ENCODE measurements at regions not wholly inside any gene's neighbourhood (a gene's known extent, or its start where the extent isn't known, plus 50 kb on each side); places are given as distances from the start of the nearest gene placed in this dataset.

DNA sequence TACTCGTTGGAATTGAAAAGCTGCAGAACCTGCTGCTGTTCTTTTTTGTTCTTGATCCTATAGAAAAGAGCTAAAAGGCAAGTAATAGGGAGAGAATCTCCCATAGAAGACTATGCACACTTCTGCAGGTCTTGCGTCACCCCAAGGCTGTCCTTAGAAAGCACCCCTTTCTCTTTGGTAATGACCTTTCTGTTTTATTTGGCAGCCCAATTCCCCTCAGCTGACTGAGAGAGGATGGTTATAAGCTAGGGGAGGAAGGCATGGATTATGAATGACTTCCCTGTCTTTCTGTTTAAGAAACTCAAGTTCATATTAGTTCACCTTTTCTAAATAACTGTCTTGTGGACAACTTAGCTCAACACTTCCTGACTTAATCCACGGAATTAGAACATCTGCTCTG is 122.9 kb downstream of the TXNL1 start:
- H2AFZ ChIP-seq (ENCODE audit: low read depth, low read length), result no peak overlapping the region
- H4K20me1 ChIP-seq (ENCODE audit: insufficient read depth, low read length), result no peaks in the 10 kb centered on the region
- no peak overlapping the region for H3K4me2 ChIP-seq (ENCODE audit: insufficient read depth, low read length)
- no peak overlapping the region for H3K9ac ChIP-seq (ENCODE audit: low read depth, low read length)
- no peaks in the 10 kb centered on the region for H3K9me3 ChIP-seq (ENCODE audit: insufficient read depth, low read length, severe bottlenecking)
- DNase-seq (no peak), ATAC-seq (ENCODE audit: insufficient read depth, low read depth) (no peak)
- H3K36me3 ChIP-seq (ENCODE audit: insufficient read depth, low read length), result no peaks in the 10 kb centered on the region
- no peaks in the 10 kb centered on the region for H3K4me1 ChIP-seq (ENCODE audit: insufficient read depth, low read length)
- H3K4me3 ChIP-seq (ENCODE audit: low read depth in 1 of 2, low read length in 2 of 2), result no peak overlapping the region
- H3K27me3 ChIP-seq (ENCODE audit: insufficient read depth, low read length, poor library complexity), result no peaks in the 10 kb centered on the region
- H3K79me2 ChIP-seq (ENCODE audit: insufficient read depth, low read length), result no peaks in the 10 kb centered on the region
- no peak overlapping the region for H3K27ac ChIP-seq (ENCODE audit: low read length)
- TF ChIP-seq EZH2 (IDR thresholded peaks at IDR 0.05; ENCODE audit: borderline replicate concordance, low read depth, low read length, severe bottlenecking), result no peak
- TF ChIP-seq, protein P1, sequence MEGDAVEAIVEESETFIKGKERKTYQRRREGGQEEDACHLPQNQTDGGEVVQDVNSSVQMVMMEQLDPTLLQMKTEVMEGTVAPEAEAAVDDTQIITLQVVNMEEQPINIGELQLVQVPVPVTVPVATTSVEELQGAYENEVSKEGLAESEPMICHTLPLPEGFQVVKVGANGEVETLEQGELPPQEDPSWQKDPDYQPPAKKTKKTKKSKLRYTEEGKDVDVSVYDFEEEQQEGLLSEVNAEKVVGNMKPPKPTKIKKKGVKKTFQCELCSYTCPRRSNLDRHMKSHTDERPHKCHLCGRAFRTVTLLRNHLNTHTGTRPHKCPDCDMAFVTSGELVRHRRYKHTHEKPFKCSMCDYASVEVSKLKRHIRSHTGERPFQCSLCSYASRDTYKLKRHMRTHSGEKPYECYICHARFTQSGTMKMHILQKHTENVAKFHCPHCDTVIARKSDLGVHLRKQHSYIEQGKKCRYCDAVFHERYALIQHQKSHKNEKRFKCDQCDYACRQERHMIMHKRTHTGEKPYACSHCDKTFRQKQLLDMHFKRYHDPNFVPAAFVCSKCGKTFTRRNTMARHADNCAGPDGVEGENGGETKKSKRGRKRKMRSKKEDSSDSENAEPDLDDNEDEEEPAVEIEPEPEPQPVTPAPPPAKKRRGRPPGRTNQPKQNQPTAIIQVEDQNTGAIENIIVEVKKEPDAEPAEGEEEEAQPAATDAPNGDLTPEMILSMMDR (IDR thresholded peaks at IDR 0.05; ENCODE audit: borderline replicate concordance, extremely low read depth, low read length, poor library complexity, severe bottlenecking), result no peak

DNA sequence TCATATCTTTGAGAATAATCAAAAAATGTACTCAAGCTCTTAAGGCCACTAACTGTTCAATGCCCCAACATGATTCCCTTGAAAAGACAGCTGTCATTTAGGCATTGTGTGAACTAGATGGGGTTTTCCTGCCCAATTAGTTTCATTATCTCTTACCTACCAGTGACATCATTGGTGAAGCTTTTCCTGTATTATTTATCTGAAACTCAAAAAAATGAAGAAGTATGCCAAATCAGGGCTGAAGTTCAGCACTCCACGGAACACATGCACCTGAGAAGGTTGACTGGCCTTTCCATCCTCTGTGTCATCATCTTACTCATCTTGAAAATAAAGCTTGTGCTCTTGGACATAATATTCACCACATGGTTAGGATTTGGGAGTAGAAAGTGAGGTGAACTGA is 126.4 kb downstream of the TXNL1 start:
- H3K9ac ChIP-seq (ENCODE audit: low read depth, low read length), result no peak overlapping the region
- H3K27me3 ChIP-seq (ENCODE audit: insufficient read depth, low read length, poor library complexity), result no peaks in the 10 kb centered on the region
- H4K20me1 ChIP-seq (ENCODE audit: insufficient read depth, low read length), result no peaks in the 10 kb centered on the region
- no peak for DNase-seq
- no peaks in the 10 kb centered on the region for H3K4me1 ChIP-seq (ENCODE audit: insufficient read depth, low read length)
- no peak overlapping the region for H2AFZ ChIP-seq (ENCODE audit: low read depth, low read length)
- ATAC-seq (ENCODE audit: insufficient read depth, low read depth), result no peak
- H3K9me3 ChIP-seq (ENCODE audit: insufficient read depth, low read length, severe bottlenecking), result no peaks in the 10 kb centered on the region
- H3K36me3 ChIP-seq (ENCODE audit: insufficient read depth, low read length), result no peaks in the 10 kb centered on the region
- H3K27ac ChIP-seq (ENCODE audit: low read length), result no peak overlapping the region
- TF ChIP-seq EZH2 (IDR thresholded peaks at IDR 0.05; ENCODE audit: borderline replicate concordance, low read depth, low read length, severe bottlenecking), result no peak
- TF ChIP-seq, protein P1 (IDR thresholded peaks at IDR 0.05; ENCODE audit: borderline replicate concordance, extremely low read depth, low read length, poor library complexity, severe bottlenecking), result no peak
- H3K79me2 ChIP-seq (ENCODE audit: insufficient read depth, low read length), result no peaks in the 10 kb centered on the region
- no peak overlapping the region for H3K4me3 ChIP-seq (ENCODE audit: low read depth in 1 of 2, low read length in 2 of 2)
- no peak overlapping the region for H3K4me2 ChIP-seq (ENCODE audit: insufficient read depth, low read length)

DNA sequence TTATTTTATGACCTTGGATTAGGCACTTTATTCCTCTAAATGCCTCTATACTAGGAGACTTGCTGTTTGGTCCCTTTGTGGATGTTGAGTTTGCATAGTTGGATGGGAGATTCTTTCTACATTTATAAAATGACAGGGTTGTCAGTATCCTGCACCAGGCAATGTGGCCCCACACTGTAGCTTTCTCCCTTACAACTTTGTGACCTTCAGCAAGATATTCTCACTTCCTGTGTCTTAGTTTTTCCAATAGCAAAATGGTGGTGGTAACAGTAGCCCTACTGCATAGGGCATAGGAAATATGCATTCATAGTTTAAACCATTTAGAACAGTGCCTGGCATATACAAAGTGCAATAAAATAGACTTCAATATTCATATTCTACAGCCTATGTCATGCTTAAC is 128.3 kb downstream of the TXNL1 start:
- no peaks in the 10 kb centered on the region for H4K20me1 ChIP-seq (ENCODE audit: insufficient read depth, low read length)
- no peak overlapping the region for H3K4me2 ChIP-seq (ENCODE audit: insufficient read depth, low read length)
- H3K27me3 ChIP-seq (ENCODE audit: insufficient read depth, low read length, poor library complexity), result no peaks in the 10 kb centered on the region
- no peak overlapping the region for H3K27ac ChIP-seq (ENCODE audit: low read length)
- no peak overlapping the region for H3K9ac ChIP-seq (ENCODE audit: low read depth, low read length)
- H3K4me3 ChIP-seq (ENCODE audit: low read depth in 1 of 2, low read length in 2 of 2), result no peak overlapping the region
- no peaks in the 10 kb centered on the region for H3K9me3 ChIP-seq (ENCODE audit: insufficient read depth, low read length, severe bottlenecking)
- H3K4me1 ChIP-seq (ENCODE audit: insufficient read depth, low read length), result no peaks in the 10 kb centered on the region
- no peak for TF ChIP-seq EZH2 (IDR thresholded peaks at IDR 0.05; ENCODE audit: borderline replicate concordance, low read depth, low read length, severe bottlenecking)
- TF ChIP-seq, protein P1 (IDR thresholded peaks at IDR 0.05; ENCODE audit: borderline replicate concordance, extremely low read depth, low read length, poor library complexity, severe bottlenecking), result no peak
- H3K79me2 ChIP-seq (ENCODE audit: insufficient read depth, low read length), result no peaks in the 10 kb centered on the region
- DNase-seq, result no peak
- no peak overlapping the region for H2AFZ ChIP-seq (ENCODE audit: low read depth, low read length)
- no peak for ATAC-seq (ENCODE audit: insufficient read depth, low read depth)
- H3K36me3 ChIP-seq (ENCODE audit: insufficient read depth, low read length), result no peaks in the 10 kb centered on the region

DNA sequence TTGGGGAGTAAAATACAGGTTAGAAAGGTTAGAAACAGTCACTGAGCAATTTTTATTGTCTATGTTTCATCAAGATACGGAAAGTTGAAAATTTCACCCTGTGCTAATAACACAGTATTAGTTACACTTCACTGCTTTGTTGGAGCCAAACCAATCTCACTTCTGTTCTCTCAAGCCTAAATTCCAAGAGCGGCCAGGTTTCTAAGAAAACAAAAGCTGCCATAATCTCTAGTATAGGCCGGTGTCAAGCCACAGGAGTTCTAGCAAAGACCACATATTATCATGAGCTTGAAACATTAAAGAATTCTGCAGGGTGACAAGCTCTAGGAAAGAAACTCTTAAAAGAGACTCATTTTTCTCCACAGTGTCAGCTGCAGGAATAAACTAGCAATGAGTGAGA is 128.7 kb downstream of the TXNL1 start:
- H3K36me3 ChIP-seq (ENCODE audit: insufficient read depth, low read length), result no peaks in the 10 kb centered on the region
- no peaks in the 10 kb centered on the region for H3K4me1 ChIP-seq (ENCODE audit: insufficient read depth, low read length)
- H3K9me3 ChIP-seq (ENCODE audit: insufficient read depth, low read length, severe bottlenecking), result no peaks in the 10 kb centered on the region
- no peak overlapping the region for H3K4me2 ChIP-seq (ENCODE audit: insufficient read depth, low read length)
- ATAC-seq (ENCODE audit: insufficient read depth, low read depth) (no peak), DNase-seq (no peak)
- H2AFZ ChIP-seq (ENCODE audit: low read depth, low read length), result no peak overlapping the region
- H3K9ac ChIP-seq (ENCODE audit: low read depth, low read length), result no peak overlapping the region
- no peaks in the 10 kb centered on the region for H4K20me1 ChIP-seq (ENCODE audit: insufficient read depth, low read length)
- H3K27me3 ChIP-seq (ENCODE audit: insufficient read depth, low read length, poor library complexity), result no peaks in the 10 kb centered on the region
- no peak overlapping the region for H3K4me3 ChIP-seq (ENCODE audit: low read depth in 1 of 2, low read length in 2 of 2)
- no peak overlapping the region for H3K27ac ChIP-seq (ENCODE audit: low read length)
- TF ChIP-seq EZH2 (IDR thresholded peaks at IDR 0.05; ENCODE audit: borderline replicate concordance, low read depth, low read length, severe bottlenecking), result no peak
- TF ChIP-seq, protein P1 (IDR thresholded peaks at IDR 0.05; ENCODE audit: borderline replicate concordance, extremely low read depth, low read length, poor library complexity, severe bottlenecking), result no peak
- no peaks in the 10 kb centered on the region for H3K79me2 ChIP-seq (ENCODE audit: insufficient read depth, low read length)
